Stimulated activated naive CD8-positive, alpha-beta T cell treated with anti-CD3 and anti-CD28 coated beads, Interleukin-15, Interleukin-2, amounts not matched to agents 100 ng/mL and 50 ng/mL, for 24 hours (primary cell): ENCODE measurements at regions not wholly inside any gene's neighbourhood (a gene's known extent, or its start where the extent isn't known, plus 50 kb on each side); places are given as distances from the start of the nearest gene placed in this dataset.
A peak's percentile ranks its signal among the peaks of the same experiment; 100 is the strongest.

ENCODE experiments used
- H3K27ac Mint-ChIP-seq: one replicate; pipeline ENCODE4 v1.8.0; 2021; ENCODE audit warnings: mild to moderate bottlenecking, mixed read lengths
- H3K27me3 Mint-ChIP-seq: one replicate; pipeline ENCODE4 v1.8.0; 2021; ENCODE audit warnings: mixed read lengths
- H3K36me3 Mint-ChIP-seq: one replicate; pipeline ENCODE4 v1.8.0; 2021; ENCODE audit warnings: low read depth, mixed read lengths
- H3K4me1 Mint-ChIP-seq: one replicate; pipeline ENCODE4 v1.8.0; 2021; ENCODE audit warnings: low read depth, mixed read lengths
- H3K4me3 Mint-ChIP-seq: one replicate; pipeline ENCODE4 v1.8.0; 2021; ENCODE audit warnings: mild to moderate bottlenecking, mixed read lengths
- H3K9me3 Mint-ChIP-seq: one replicate; pipeline ENCODE4 v1.8.0; 2021; ENCODE audit warnings: mixed read lengths

DNA sequence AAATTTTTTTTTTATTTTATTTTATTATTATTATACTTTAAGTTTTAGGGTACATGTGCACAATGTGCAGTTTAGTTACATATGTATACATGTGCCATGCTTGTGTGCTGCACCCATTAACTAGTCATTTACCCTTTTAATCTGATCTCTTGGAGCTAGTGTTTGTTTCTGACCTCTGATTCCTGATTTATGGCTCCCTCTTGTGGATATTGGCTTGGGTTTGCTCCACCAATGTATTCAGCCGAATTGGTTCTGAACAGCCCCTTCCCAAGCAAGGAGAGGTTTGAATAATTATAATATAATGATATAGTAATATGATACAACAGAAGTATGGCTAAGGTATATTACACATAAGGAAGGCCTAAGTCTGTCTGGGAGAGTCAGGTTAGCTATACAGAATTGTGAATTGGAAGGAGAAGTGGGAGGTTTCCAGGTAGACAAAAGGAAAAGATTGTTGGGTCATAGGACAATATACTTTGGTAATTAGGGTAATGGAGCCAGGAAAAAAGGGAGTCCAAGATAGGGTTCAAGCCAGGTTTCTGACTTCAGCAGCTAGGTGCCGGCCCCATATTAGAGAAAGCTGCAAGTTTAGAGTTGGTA is 53.1 kb upstream of the HMCN1 start:
- Mint-ChIP-seq H3K27ac (no peak overlapping the region), H3K27me3 (peaks cover 4% of the 10 kb centered on the region), H3K4me3 (no peak overlapping the region), H3K9me3 (no peaks in the 10 kb centered on the region), H3K4me1 (peaks cover 21% of the 10 kb centered on the region), H3K36me3 (no peaks in the 10 kb centered on the region)

DNA sequence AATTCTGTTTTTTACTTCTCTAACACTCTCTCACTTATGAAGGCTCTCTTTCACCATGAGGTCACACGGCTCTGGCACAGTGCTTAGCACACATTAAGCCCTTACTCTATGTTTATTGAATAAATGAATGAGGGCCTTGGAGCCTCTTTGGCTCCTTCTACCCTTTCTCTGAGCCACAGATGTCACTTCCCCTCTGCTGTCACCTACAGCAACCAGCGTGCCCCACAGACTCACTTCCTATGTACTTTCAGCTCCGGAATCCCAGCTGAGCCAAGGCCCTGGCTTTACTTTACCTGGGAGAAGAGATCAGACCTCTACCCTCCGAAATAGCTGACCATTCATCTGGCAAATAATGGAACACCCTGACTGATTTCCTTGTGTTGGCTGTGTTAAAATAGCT is 53.7 kb upstream of the HMCN1 start:
- Mint-ChIP-seq H3K27me3 (peaks cover 4% of the 10 kb centered on the region), H3K36me3 (no peaks in the 10 kb centered on the region), H3K9me3 (no peaks in the 10 kb centered on the region), H3K4me3 (peak overlapping the region; percentile 14), H3K27ac (no peak overlapping the region), H3K4me1 (peaks cover 23% of the 10 kb centered on the region)

DNA sequence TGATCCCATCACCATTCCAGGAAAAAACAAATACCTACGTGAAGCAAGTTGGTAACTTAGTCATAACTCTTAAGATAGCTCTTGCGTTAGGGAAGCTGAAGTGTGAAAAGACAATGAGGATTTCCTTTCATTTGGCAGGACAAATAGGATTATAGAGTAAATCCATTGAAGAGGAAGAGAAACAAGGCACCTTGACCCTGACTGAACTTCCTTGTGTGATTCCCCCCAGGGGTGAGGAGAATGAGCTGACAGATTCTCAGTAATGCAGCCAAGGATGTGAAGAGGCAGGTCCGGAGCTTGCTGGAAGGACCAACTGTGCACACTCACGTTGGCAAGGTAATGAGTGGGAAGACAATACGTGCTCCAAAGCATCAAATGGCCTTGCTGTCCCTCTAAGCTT is 55.0 kb upstream of the HMCN1 start:
- no peaks in the 10 kb centered on the region for H3K27me3 Mint-ChIP-seq
- no peak overlapping the region for H3K4me3 Mint-ChIP-seq
- H3K4me1 Mint-ChIP-seq = peaks cover 36% of the 10 kb centered on the region
- no peaks in the 10 kb centered on the region for H3K9me3 Mint-ChIP-seq
- H3K36me3 Mint-ChIP-seq = no peaks in the 10 kb centered on the region
- H3K27ac Mint-ChIP-seq = no peak overlapping the region

DNA sequence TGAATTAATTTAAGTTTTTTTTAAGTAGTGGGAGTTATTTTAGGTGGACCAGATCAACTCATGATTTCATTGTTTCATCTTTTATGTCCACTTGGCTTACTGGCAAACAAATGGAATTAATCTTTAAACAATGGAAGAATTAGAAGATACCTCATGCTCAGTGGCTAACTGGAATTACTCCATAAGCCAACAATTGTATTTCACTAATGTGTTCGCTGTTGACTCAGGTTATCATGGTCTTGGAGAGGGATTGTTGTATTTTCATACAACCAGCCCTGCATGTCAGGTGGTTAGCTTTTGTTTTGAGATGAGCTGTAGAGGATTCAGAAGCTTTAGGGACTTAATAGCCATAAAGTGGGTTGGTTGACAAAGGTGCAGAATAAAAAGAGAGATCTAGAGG is 57.2 kb upstream of the HMCN1 start:
- Mint-ChIP-seq H3K4me1 (peaks cover 46% of the 10 kb centered on the region), H3K27ac (no peak overlapping the region)

DNA sequence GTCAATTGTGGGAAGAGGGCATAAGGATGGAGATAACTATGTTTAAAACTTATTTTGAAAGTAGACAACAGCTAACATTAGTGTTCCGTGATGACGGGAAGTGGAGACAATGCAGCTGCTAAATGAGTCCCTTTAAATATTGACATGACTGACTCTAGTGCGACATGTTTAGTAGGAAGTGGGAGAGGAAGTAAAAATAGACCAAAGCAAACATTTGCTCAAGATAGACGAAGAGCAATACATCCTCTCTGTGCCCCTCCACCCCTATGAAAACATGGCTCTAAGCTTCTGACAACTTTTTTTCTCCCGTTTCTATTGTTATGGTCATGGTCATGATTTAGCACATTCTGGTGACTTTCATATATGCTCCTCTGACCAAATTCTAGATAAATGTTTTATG is 60.0 kb upstream of the HMCN1 start:
- Mint-ChIP-seq H3K36me3 (no peaks in the 10 kb centered on the region), H3K27me3 (no peaks in the 10 kb centered on the region), H3K4me1 (peaks cover 39% of the 10 kb centered on the region), H3K4me3 (peak overlapping the region; percentile 30), H3K27ac (peak overlapping the region; percentile 7), H3K9me3 (no peaks in the 10 kb centered on the region)

More for the DNA sequence above, 57.2 kb upstream of the HMCN1 start:
- H3K27me3 Mint-ChIP-seq = no peaks in the 10 kb centered on the region
- no peaks in the 10 kb centered on the region for H3K36me3 Mint-ChIP-seq
- no peaks in the 10 kb centered on the region for H3K9me3 Mint-ChIP-seq
- H3K4me3 Mint-ChIP-seq = no peak overlapping the region

DNA sequence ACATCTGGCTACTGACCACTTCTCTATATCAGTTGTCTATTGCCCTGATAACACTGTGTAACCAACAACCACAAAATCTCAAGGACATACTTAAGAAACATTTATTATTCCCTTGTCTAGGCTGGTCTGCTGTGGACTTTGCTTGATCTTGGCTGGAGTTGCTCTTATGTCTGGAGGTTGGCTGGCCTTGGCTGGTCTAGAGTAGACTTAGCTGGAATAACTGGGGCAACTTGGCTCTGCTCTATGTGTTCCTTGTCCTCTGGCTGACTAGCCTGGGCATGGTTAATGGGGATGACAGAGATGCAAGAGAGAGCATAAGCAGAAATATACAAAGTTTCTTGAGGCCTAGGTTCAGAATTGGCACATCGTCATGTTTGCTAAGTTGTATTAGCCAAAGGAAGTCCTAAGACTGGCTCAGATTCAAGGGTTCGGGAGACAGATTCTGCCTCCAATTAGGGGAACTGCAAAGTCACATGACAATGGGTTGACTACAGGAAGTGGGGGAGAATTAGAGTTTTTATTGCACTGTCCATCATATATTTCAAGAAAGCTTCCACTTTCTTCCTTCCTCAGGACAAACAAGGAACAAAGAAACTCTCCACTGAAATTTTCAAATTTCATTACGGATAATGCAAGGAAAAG is 61.4 kb upstream of the HMCN1 start:
- no peak overlapping the region for H3K27ac Mint-ChIP-seq
- no peaks in the 10 kb centered on the region for H3K27me3 Mint-ChIP-seq
- H3K4me3 Mint-ChIP-seq = no peak overlapping the region
- no peaks in the 10 kb centered on the region for H3K36me3 Mint-ChIP-seq
- H3K9me3 Mint-ChIP-seq = no peaks in the 10 kb centered on the region
- peaks cover 39% of the 10 kb centered on the region for H3K4me1 Mint-ChIP-seq

DNA sequence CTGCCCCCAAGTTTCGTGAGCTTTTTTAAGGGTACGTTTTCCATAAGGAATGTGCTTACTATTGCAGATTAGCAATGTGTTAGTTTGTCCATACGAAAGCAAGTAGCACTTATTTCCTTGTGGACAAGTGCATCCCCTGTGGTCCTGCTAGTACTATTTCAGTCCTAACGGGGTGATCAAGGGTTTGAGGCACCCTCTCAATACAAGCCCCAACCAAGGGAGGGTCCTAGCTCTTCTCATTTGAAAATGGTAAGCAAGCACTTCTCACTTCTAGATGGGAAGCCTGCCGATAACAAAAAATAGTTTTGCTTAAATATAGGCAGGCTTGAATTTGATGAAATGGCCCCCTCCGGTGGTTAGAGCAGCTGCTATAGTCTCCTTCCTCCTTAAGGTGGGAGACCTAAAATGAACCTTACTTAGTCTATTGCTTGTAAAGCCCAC is 64.0 kb upstream of the HMCN1 start:
- Mint-ChIP-seq H3K36me3 (no peaks in the 10 kb centered on the region), H3K27ac (no peak overlapping the region), H3K4me3 (no peak overlapping the region), H3K9me3 (no peaks in the 10 kb centered on the region), H3K4me1 (peaks cover 27% of the 10 kb centered on the region), H3K27me3 (no peaks in the 10 kb centered on the region)

DNA sequence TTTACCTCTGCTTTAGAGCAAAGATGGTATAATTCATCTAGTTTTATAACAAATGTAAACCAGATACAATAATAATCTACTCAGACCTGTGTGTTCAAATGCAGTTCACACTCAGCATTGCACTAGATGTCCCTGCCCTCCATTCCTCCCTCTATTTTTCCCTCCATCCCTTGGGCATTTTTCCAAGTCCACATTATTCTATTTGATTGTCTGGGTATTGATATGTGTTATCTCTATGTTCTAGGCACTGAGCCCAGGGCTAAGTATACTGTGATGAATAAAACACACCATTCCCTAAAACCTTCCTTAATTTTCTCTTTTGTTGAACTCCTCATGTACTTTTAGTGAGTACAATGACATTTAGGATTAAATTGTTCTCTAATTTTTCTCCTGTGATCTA is 66.2 kb upstream of the HMCN1 start:
- Mint-ChIP-seq H3K9me3 (no peaks in the 10 kb centered on the region), H3K4me3 (no peak overlapping the region), H3K4me1 (peaks cover 7% of the 10 kb centered on the region), H3K36me3 (no peaks in the 10 kb centered on the region), H3K27me3 (no peaks in the 10 kb centered on the region), H3K27ac (no peak overlapping the region)

DNA sequence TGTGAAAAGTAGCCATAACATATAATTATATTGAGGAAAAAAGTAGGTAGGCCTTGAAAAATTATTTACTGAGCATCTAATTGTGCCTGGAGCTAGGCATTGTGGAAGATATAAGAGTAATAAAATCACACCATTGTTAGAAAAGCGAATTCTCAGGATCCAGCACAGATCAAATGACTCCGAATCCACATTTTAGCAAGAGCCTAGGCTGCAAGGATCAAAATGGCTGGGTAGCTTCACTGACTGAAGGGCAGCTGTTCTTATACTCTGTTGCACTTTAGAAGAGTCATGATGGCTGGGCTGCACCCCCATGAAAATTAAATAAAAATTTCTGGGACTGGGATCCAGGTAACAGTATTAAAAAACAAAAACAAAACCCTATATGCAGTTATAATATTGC is 67.6 kb upstream of the HMCN1 start:
- H3K27ac Mint-ChIP-seq = no peak overlapping the region

DNA sequence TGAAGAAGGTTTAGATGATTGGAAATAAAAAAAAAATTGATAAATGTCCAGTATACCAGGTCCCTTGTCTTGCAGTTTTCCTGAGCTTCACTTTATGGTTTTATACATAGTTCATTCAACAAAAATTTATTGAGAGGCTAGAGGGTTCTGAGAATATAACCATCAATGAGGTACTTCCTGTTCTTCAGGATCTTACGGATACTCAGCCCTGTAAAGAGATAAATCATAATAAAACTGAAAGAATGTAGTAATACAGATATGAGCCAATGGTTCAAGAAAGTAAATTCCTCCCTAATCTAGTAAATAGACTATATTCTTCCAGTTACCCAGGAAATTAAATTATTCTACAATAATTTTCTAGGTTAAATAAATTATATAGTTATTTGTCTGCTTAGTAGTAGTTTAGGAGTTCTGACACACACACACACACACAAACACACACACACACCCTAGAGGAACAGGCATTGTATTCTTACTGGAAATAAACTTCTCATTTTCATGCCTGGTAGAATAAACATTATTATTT is 70.4 kb upstream of the HMCN1 start:
- H3K9me3 Mint-ChIP-seq = no peaks in the 10 kb centered on the region
- H3K4me1 Mint-ChIP-seq = no peaks in the 10 kb centered on the region

More for the DNA sequence above, 67.6 kb upstream of the HMCN1 start:
- H3K4me1 Mint-ChIP-seq = peaks cover 7% of the 10 kb centered on the region
- H3K27me3 Mint-ChIP-seq = no peaks in the 10 kb centered on the region
- no peaks in the 10 kb centered on the region for H3K36me3 Mint-ChIP-seq
- H3K9me3 Mint-ChIP-seq = no peaks in the 10 kb centered on the region
- no peak overlapping the region for H3K4me3 Mint-ChIP-seq

DNA sequence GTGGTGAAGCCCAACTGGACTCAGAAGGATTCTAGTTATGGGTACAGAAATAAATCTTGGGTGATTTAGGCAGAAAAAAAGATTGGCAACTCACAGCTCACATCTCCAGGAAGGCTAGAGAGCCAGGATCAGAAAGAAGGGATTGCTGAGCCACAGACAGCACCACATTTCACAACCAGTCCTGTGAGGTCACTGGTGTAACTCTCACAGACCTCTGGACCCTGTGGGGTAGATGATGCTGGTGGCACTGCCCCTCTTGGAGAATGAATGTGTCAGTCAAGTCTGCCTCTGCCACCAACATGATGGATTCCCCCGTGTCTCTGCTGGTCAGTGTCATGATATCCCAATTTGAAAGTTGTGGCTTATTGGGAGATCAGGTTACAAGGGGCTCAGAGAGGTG is 70.9 kb upstream of the HMCN1 start:
- Mint-ChIP-seq H3K4me1 (no peaks in the 10 kb centered on the region), H3K36me3 (no peaks in the 10 kb centered on the region), H3K27me3 (no peaks in the 10 kb centered on the region), H3K4me3 (no peak overlapping the region), H3K27ac (no peak overlapping the region), H3K9me3 (no peaks in the 10 kb centered on the region)

More for the DNA sequence above, 70.4 kb upstream of the HMCN1 start:
- Mint-ChIP-seq H3K27ac (no peak overlapping the region), H3K36me3 (no peaks in the 10 kb centered on the region), H3K27me3 (no peaks in the 10 kb centered on the region), H3K4me3 (no peak overlapping the region)

DNA sequence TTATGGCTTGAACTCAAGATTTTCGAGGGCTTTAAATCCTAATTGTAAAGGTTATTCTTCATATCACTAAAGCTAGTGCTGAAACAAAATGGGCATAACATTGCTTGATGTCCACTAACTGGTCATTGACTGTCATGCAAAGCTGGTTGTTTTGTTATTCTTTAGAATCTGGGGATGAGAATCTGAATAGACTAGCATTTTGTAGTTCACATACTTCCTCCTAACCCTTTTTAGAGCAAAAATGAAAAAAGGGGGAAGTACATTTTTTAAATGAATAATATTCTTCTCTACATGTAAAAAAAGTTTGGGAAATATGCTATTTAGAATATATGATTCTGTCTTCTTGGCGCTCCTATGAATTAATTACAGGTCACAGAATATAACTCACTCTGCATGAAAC is 72.2 kb upstream of the HMCN1 start:
- no peak overlapping the region for H3K4me3 Mint-ChIP-seq
- no peaks in the 10 kb centered on the region for H3K36me3 Mint-ChIP-seq
- H3K27ac Mint-ChIP-seq = no peak overlapping the region
- H3K9me3 Mint-ChIP-seq = no peaks in the 10 kb centered on the region
- H3K27me3 Mint-ChIP-seq = no peaks in the 10 kb centered on the region
- H3K4me1 Mint-ChIP-seq = no peaks in the 10 kb centered on the region

DNA sequence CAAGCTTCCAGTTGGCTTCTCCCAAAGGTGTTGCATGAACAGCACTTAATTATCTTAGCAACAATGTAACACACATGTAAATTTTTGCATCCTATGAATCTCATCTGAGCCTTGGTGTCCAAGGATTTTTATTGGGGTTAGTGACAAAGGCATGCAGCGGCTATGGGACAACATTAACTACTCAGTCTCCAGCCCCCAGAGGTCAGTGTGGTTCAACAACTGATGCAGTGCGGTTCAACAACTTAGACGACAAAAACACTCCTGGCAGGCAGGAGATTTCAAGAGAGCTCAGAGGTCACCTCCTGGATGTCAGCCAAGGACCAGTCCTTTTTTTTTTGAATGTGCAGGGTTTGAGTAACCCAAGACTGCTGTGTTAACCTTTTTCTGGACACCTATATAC is 77.5 kb upstream of the HMCN1 start:
- no peak overlapping the region for H3K27ac Mint-ChIP-seq
- no peaks in the 10 kb centered on the region for H3K27me3 Mint-ChIP-seq
- H3K36me3 Mint-ChIP-seq = no peaks in the 10 kb centered on the region
- H3K4me3 Mint-ChIP-seq = no peak overlapping the region
- no peaks in the 10 kb centered on the region for H3K9me3 Mint-ChIP-seq
- H3K4me1 Mint-ChIP-seq = no peaks in the 10 kb centered on the region

DNA sequence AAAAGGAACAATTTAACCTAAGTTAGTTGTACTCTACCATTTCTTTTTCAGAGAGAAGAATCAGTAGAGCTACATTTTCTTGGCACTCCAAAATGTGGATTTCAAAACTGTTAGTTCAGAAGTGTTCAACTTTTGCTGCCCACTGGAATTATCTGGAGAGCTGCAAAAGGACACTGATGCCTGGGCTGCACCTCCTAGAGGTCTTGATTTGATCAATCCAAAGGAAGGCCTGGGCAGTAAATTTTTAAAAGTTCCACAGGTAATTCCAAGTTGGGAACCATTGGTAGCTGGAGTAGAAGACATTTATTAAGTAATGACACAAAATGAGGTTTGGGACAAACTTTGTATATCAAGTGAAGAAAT is 79.3 kb upstream of the HMCN1 start:
- Mint-ChIP-seq H3K27me3 (no peaks in the 10 kb centered on the region), H3K4me3 (no peak overlapping the region), H3K27ac (no peak overlapping the region), H3K36me3 (no peaks in the 10 kb centered on the region), H3K9me3 (peaks cover 3% of the 10 kb centered on the region), H3K4me1 (no peaks in the 10 kb centered on the region)

DNA sequence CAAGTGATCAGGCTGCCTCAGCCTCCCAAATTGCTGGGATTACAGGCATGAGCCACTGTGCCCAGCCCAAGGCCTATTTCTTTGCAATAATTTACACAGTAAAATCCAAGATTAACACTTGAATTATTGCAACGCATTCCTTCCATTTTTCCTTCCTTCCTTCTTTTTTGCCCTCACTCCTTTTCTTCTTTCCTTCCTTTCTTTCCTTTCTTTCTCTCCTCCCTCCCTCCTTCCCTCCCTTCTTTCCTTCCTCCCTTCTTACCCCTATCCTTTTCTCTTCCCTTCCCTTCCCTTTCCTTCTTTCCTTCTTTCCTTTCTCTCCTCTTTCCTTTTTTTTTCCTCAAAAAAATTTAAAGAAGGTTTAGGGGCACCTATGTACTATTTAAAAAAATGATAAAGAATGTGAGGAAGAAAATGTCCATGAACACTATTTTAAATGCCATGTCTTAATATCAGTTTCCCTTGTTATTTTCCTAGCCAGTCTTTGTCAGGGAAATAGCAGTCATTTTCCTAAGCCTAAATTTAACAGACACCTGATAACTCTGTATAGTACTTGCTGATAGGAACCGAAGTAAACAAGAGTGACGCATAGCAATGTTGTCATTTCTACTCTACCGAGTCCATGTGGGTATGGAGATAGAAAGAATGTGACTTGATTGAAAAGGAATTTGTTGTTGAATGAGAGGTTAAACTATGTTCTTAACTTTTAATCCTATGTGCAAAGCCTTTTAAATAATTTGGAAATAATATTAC is 79.8 kb upstream of the HMCN1 start:
- Mint-ChIP-seq H3K9me3 (peaks cover 3% of the 10 kb centered on the region), H3K4me1 (no peaks in the 10 kb centered on the region), H3K27ac (no peak overlapping the region), H3K36me3 (no peaks in the 10 kb centered on the region), H3K4me3 (no peak overlapping the region), H3K27me3 (no peaks in the 10 kb centered on the region)
